ENCODE measurements at regions not wholly inside any gene's neighbourhood (a gene's known extent, or its start where the extent isn't known, plus 50 kb on each side); places are given as distances from the start of the nearest gene placed in this dataset.
"Not testable (repeated sequence)": the region's sequence is repeated elsewhere in the genome, so short reads cannot be mapped to it uniquely, and the experiment has no call there.

DNA sequence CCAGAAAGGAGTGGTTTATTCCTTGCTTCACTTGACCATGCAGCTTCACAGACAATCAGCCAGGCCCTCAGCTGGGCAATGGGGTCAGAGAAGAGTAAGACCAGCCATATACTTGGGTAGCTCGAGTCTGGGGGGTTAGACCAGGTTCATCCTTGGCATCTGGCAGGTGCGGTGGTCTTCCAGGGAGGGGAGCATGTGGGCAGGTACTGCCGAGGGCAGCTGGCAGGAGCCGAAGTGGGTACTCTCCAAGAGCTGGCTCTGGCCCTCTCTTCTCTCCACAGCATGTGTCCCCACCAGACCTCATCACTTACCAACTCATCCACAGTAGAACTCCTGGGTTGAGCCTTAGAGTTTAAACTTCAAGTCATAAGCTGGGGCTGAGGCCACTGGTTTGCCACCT lies 156.8 kb downstream of the FOXD2 start:
- no peak for DNase-seq (ENCODE audit: low spot score)

DNA sequence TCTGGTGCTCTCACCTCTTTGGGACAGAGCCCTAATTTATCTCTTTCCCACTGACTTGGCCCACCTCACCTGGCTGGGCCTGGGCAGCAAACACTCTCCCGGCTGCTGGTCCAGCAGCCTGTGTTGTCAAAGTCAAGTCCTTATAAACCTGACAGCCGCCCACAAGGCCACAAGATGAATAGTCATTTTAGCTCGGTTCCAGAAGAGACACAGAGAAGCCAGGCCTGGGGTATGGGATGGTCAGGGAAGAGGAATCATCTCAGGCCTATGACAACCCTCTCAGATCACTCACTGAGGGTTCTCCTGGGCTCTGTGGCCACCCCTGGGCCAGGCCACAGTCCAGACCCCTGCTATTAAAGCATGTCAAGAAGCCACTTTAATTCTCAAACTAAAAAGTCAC lies 158.5 kb downstream of the FOXD2 start:
- no peak for DNase-seq (ENCODE audit: low spot score)

GRCh38 chr1:47598357-47598756 lies 160.5 kb downstream of the FOXD2 start:
- no peak for DNase-seq (ENCODE audit: low spot score)

GRCh38 chr1:47599777-47600176 lies 161.9 kb downstream of the FOXD2 start:
- DNase-seq (ENCODE audit: low spot score), result no peak

DNA sequence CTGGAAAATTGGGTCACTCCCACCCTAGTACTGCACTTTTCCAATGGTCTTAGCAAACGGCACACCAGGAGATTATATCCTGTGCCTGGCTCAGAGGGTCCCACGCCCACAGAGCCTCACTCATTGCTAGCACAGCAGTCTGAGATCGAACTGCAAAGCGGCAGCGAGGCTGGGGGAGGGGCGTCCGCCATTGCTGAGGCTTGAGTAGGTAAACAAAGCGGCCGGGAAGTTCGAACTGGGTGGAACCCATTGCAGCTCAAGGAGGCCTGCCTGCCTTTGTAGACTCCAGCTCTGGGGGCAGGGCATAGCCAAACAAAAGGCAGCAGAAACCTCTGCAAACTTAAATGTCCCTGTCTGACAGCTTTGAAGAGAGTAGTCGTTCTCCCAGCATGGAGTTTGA lies 164.6 kb downstream of the FOXD2 start:
- not testable (repeated sequence) for DNase-seq (ENCODE audit: low spot score)

GRCh38 chr1:47604869-47605268 lies 167.0 kb downstream of the FOXD2 start:
- not testable (repeated sequence) for DNase-seq (ENCODE audit: low spot score)

- DNase-seq (ENCODE audit: low spot score), result no peak
Observed at GRCh38 chr1:47608296-47608875, 170.5 kb downstream of the FOXD2 start.

DNA sequence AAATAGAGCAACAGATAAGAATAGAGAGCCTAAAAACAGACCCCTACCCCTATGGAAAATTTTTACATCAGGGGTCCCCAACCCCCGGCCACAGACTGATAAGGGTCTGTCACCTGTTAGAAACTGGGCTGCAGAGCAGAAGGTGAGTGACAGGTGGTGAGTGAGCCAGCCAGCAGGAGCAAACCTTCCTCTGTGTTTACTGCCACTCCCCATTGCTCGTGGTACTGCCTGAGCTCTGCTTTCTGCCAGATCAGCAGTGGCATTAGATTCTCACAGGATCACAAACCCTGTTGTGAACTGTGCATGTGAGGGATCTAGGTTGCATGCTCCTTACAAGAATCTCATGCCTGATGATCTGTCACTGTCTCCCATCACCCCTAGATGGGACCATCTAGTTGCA lies 174.1 kb downstream of the FOXD2 start:
- DNase-seq (ENCODE audit: low spot score), result no peak

DNA sequence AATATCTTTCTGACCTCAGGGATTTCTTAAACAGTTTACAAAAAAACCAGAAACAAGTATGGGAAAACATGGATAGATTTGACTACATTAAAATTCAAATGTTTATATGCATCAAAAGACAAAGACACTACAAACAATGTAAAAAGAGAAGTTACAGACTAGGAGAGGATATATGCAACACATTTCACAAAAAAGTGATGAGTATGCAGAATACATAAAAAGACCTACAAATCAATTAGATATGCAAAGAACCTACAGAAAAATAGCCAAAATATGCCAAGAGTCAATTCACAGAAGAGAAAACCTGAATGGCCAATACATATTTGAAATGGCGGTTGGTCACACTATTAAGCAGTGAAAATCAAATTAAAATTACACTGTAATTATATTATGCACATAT lies 175.0 kb downstream of the FOXD2 start:
- no peak for DNase-seq (ENCODE audit: low spot score)

DNA sequence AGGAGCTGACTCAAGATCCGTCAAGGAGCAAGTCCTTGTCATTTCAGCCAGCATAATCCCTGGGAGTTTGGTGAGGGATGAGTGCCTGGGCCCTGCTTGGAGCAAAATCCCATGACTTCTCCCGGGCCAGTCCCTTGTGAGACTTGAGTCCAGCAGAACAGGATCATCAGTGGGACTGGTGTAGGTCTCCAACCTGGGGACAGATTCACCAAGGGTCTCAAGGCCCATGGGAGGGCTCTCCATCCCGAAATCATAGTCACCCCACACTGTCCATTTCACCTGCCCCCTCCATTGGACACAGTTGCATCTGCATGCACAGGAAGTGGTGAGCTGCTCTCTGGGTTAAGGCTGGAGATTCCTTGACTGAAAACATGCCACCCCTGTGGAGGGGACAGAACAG lies 178.2 kb downstream of the FOXD2 start:
- no peak for DNase-seq (ENCODE audit: low spot score)

- no peak for DNase-seq (ENCODE audit: low spot score)
Observed at GRCh38 chr1:47616906-47617305, 179.1 kb downstream of the FOXD2 start.

- no peak for DNase-seq (ENCODE audit: low spot score)
Observed at GRCh38 chr1:47617381-47618221, 179.8 kb downstream of the FOXD2 start.

DNA sequence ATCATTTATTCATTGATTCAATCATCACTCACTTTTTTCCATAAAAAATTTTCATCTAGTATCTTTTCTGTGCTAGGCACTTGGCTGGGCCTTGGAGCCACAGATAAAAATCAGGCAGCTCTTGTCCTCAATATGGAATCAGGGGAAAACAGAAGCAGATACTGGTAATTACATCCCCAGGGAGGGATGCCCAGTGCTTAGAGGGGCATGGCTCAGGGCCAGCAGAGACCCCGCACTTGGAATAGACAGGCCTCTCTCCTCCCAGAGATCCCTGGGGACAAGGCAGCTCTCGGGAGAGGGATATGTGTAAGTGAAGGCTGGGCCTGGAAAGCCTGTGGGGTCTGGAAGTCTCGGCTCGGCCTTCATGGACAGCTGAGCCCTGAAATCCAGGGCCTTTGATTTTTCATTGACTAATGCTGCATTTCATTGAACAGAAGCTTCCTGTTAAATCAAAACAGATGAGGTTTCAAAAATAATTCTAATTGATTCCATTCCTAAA lies 180.4 kb downstream of the FOXD2 start:
- DNase-seq (ENCODE audit: low spot score), result no peak

GRCh38 chr1:47618830-47619229 lies 181.0 kb downstream of the FOXD2 start:
- DNase-seq (ENCODE audit: low spot score), result no peak

DNA sequence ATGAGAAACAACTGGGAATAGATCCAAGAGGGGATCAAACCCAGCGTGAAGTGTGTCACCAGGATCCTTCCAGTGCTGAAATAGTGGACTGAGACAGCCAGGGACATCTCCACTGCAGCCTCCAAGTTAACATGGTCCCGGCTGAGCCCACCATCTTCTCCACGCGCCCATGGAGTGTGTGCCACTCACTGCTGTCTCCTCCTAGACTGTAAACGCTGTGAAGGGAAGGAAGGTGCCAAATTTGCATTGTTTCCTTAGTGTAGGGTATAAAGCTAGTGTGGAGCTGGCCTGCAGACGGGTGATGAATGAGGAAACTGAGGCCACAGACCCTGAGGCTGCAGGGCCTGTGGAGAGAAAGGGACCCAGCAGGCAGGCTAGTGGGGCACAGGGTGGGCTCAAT lies 183.6 kb downstream of the FOXD2 start:
- DNase-seq (ENCODE audit: low spot score), result no peak

DNA sequence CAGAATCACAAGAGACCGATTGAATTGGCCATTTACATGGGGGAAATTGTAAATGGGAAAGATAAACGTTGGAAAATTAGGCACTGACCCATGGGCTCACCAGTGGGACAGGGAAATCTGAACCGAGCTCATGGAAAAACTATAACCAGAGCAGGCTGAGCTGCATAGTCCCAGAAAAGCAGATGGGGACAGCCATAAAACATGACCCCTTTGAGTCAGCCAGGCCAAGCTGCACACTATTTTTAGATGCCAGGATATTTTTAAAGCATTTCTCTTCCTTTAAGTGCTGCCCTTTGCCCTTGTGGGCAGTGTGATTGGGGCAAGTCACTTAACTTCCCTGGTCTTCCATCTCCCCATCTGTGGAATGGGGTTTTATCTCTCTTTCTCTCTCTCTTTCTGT lies 184.1 kb downstream of the FOXD2 start:
- no peak for DNase-seq (ENCODE audit: low spot score)

DNA sequence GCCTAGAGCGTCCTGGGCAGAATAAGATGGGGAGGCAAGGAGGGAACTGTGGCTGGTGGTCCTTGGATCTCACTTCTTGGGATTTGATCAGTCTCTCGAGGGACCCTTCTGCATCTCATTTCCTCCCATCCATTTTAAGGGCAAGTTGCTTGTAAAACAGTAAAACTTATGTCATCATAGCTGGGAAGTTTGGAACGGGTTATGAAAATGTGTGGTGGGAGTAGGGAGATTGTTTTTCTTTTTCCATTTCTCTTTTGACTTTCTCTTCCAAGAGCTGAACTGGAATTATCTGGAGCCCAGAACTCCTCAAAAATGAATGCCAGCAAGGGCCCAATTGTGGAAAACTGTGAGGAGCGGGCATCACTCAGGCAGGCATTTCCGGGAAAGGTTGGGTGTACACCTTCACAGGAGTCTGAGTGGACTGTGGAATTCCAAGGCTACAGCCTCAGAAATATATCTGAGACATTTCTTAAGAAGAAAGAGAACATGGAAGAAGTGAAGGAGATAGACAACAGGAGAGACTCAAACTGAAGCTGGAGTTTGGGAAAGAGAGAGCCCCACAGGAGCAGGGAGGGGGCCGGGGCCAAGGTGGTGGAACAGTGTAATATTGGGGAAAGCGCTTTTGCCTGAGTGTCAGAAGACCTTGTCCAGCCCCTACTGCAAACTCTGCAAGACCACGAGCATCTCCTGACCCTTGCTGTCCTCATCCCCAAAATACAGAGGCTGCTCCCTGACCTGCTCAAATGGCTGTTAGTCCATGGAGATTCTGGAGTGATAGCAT lies 185.1 kb downstream of the FOXD2 start:
- DNase-seq (ENCODE audit: low spot score), result no peak

DNA sequence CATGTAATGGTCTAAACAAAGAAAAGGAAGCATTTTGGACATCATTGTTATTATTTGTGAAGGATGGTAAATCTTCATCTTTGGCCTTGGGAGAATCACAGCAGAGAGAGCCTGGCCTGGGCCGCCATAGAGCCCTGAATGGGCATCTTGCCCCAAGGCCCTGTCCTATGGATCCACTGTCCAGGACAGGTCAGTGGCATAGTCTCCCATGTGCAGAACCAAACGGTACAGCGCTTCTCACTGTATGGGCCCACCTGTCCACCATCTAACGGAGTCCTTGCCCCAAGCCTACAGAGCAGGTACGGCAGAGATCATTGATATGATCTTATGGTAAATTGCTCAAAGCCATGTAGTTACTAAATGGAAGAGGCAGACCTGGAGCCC lies 185.7 kb downstream of the FOXD2 start:
- no peak for DNase-seq (ENCODE audit: low spot score)

DNA sequence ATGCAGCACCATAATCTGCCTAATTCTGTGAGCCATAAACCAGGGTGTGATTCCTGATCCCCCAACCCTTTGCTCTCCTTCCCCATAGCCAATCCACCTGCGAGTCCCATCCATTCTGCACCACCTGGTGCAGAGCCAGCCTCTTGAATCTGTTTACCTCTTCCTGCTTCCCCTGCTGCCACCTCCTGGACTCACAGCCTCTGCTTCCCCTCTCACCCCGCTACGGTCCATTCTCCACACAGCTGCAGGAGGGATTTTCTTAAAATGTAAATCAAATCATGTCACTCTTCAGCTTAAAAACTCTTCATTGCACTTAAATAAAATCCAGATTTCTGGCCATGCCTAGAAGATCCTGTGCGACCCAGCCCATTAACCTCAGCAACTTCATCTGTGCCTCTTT lies 186.7 kb downstream of the FOXD2 start:
- DNase-seq (ENCODE audit: low spot score), result no peak

- no peak for DNase-seq (ENCODE audit: low spot score)
Observed at GRCh38 chr1:47627016-47627415, 189.2 kb downstream of the FOXD2 start.

DNA sequence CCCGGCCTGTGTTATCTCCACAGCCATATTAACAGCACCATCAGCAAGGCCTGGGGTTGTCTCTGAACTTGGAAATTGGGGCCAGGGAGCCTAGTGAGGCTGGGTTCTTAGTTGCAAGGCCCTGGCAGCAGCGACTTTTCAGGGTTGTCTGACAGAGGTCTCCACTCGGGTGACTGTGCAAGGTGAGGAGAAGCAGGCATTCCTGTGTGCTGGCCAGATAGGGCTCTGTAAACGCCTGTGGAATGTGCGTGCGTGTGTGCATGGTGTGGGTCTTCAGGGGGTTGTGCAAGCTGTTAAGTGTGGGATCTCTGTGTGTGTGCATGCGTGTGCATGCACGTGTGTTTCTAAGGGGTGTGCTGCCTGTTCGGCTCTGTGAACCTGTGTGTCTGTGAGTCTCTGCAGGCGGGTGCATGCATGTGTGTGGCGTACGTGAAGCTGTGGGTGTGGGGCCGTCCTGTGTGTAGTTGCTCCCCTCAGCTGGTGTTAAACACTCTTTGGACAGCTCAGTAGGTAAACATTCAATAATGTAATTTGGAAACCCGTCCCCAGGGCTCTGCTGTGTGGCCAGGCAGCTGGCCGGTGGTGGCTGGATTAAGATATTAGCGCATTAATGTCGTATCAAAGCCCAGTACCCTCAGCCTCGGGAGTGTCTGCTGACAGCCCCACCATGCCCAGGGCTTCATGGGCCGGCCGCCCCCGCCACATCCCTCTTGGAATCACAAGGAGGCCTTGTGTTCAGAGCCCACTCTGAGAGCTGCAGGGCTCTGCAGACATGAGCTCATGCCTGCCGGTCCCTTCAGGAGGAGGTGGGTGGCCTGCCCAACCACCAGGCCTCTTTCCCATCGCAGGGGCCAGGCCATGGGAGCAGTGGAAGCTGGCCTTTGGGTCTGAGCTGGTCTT lies 189.9 kb downstream of the FOXD2 start:
- DNase-seq (ENCODE audit: low spot score), result no peak

- no peak for DNase-seq (ENCODE audit: low spot score)
Observed at GRCh38 chr1:47629201-47629600, 191.4 kb downstream of the FOXD2 start.

Measured in umbilical cord (tissue), 1 donor.